T-helper 2 cell (primary cell): ENCODE measurements at regions not wholly inside any gene's neighbourhood (a gene's known extent, or its start where the extent isn't known, plus 50 kb on each side); places are given as distances from the start of the nearest gene placed in this dataset.
A peak's percentile ranks its signal among the peaks of the same experiment; 100 is the strongest.
"Not testable (repeated sequence)": the region's sequence is repeated elsewhere in the genome, so short reads cannot be mapped to it uniquely, and the experiment has no call there.

Source experiments
- DNase-seq, 5 experiments: peaks; one replicate each; pipeline versions ENCODE4 v3.0.0 to v3.0.0-alpha.2; 2012 to 2022

- not testable (repeated sequence) for DNase-seq
Observed at GRCh38 chr2:131828633-131829455, 301.2 kb downstream of the CCDC74A start.

- not testable (repeated sequence) for DNase-seq
Observed at GRCh38 chr2:131829456-131830241, 302.0 kb downstream of the CCDC74A start.

GRCh38 chr2:131830242-131830945 lies 302.7 kb downstream of the CCDC74A start:
- DNase-seq: not testable (repeated sequence)

- not testable (repeated sequence) for DNase-seq
Observed at GRCh38 chr2:131830946-131831310, 303.2 kb downstream of the CCDC74A start.

GRCh38 chr2:131831450-131832208 lies 303.9 kb downstream of the CCDC74A start:
- DNase-seq: peak in 1 of 5 experiments; percentile 8

DNA sequence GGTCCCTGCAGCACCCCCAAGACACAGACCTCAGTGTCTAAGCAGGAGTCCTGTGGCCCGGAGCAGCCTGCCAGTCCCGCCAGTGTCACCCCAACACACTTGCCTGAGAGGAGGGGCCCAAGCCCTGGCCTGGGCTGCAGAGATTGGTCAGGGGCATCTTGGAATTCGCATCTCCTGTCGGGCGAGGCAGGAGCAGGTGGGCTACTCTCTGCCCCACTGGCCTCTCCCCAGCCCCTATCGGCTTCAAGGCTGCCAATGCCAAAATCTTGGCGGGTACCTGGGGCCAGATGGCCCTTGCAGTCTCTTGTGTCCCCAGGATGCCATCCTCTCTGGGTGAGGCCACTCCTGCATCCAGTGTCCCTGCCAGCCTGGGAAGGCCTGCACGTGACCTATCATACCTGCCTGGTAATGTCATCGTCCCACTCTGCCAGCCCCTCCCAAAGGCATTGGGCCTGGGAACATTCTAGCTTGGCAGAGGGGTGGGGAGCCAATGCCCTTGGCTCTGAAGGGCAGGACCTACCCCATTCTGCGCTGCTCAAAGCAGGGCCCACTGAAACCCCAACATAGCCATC lies 304.6 kb downstream of the CCDC74A start:
- not testable (repeated sequence) for DNase-seq

- DNase-seq: not testable (repeated sequence)
Observed at GRCh38 chr2:131832917-131833316, 305.2 kb downstream of the CCDC74A start.

- DNase-seq: not testable (repeated sequence)
Observed at GRCh38 chr2:131833367-131834202, 305.9 kb downstream of the CCDC74A start.

- not testable (repeated sequence) for DNase-seq
Observed at GRCh38 chr2:131834203-131835020, 306.7 kb downstream of the CCDC74A start.

- DNase-seq: not testable (repeated sequence)
Observed at GRCh38 chr2:131835022-131835421, 307.3 kb downstream of the CCDC74A start.

- no peak for DNase-seq
Observed at GRCh38 chr2:131835621-131836091, 308.0 kb downstream of the CCDC74A start.

- not testable (repeated sequence) for DNase-seq
Observed at GRCh38 chr2:131836116-131836515, 308.4 kb downstream of the CCDC74A start.

DNA sequence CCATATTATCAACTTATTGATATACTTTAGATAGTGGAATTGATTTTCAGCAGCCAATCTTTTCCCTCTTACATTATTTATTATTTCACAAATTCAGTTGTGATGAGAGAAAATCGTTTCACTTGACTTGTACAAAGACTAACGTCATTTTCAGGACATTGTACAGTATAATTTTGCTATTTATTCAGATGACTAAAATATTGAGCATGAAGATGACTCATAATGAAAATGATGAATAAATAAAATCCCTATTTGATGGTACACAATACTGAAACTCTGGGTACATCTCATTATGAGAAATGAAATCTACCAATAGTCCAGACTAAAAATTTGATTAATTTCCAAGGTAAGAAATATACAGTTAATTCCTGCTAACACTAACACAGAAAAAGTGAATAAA lies 316.4 kb downstream of the CCDC74A start:
- DNase-seq: not testable (repeated sequence)

- DNase-seq: not testable (repeated sequence)
Observed at GRCh38 chr2:131856202-131856601, 305.6 kb downstream of the ANKRD30BL start.

DNA sequence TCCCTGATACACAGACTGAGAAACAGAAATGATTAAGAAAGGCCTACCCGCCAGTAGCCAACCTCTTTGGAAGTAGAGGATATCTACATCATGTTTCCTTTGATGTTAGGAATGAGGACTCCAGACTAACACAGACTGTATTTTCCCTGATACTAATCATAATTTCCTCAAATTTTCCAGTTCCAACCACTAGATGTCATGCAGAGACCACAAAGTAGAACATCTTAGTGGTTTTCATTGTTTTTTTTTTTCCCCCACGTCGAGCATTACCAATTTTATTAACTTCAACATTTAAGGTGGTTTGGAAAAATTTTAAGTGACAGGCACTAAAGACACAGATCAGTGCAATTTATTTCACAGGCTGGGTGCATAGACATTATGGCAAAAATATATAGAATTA lies 303.6 kb downstream of the ANKRD30BL start:
- not testable (repeated sequence) for DNase-seq
